NCI-H1417 treated with DMSO at 0.1 percent for 48 hours (cell line): ENCODE measurements at regions not wholly inside any gene's neighbourhood (a gene's known extent, or its start where the extent isn't known, plus 50 kb on each side); places are given as distances from the start of the nearest gene placed in this dataset.
A peak's percentile ranks its signal among the peaks of the same experiment; 100 is the strongest.

Experiments used
- DNase-seq: peaks from one replicate; lab custom pipeline; 2025; lab: John Stamatoyannopoulos, UW

GRCh38 chr21:36532769-36533467, 53.0 kb upstream of the CLDN14 start:
- no peak for DNase-seq

GRCh38 chr21:36533468-36533848, 53.5 kb upstream of the CLDN14 start:
- no peak for DNase-seq

GRCh38 chr21:36534656-36535055, 54.7 kb upstream of the CLDN14 start:
- no peak for DNase-seq

GRCh38 chr21:36535618-36536241, 55.8 kb upstream of the CLDN14 start:
- DNase-seq = peak; percentile 23

GRCh38 chr21:36538761-36539160, 58.8 kb upstream of the CLDN14 start:
- DNase-seq = no peak

- DNase-seq = no peak
Observed at GRCh38 chr21:36539434-36540150, 59.7 kb upstream of the CLDN14 start.

GRCh38 chr21:36540700-36541099, 60.8 kb upstream of the CLDN14 start:
- no peak for DNase-seq

GRCh38 chr21:36541721-36542139, 61.8 kb upstream of the CLDN14 start:
- no peak for DNase-seq

GRCh38 chr21:36542312-36543101, 62.6 kb upstream of the CLDN14 start:
- no peak for DNase-seq

GRCh38 chr21:36543924-36544323, 64.0 kb upstream of the CLDN14 start:
- no peak for DNase-seq

GRCh38 chr21:36544545-36544944, 64.6 kb upstream of the CLDN14 start:
- no peak for DNase-seq

GRCh38 chr21:36545776-36546511, 66.0 kb upstream of the CLDN14 start:
- no peak for DNase-seq

GRCh38 chr21:36547464-36547863, 67.5 kb upstream of the CLDN14 start:
- DNase-seq = no peak

GRCh38 chr21:36548866-36549265, 68.9 kb upstream of the CLDN14 start:
- no peak for DNase-seq

GRCh38 chr21:36549470-36549869, 69.5 kb upstream of the CLDN14 start:
- no peak for DNase-seq

GRCh38 chr21:36550761-36551160, 70.8 kb upstream of the CLDN14 start:
- no peak for DNase-seq

GRCh38 chr21:36551321-36551720, 71.4 kb upstream of the CLDN14 start:
- no peak for DNase-seq

- no peak for DNase-seq
Observed at GRCh38 chr21:36551731-36552433, 72.0 kb upstream of the CLDN14 start.

GRCh38 chr21:36552434-36552785, 72.5 kb upstream of the CLDN14 start:
- no peak for DNase-seq

- no peak for DNase-seq
Observed at GRCh38 chr21:36553406-36553805, 73.5 kb upstream of the CLDN14 start.
